GM19395 (cell line): ENCODE measurements at regions not wholly inside any gene's neighbourhood (a gene's known extent, or its start where the extent isn't known, plus 50 kb on each side); places are given as distances from the start of the nearest gene placed in this dataset.
A peak's percentile ranks its signal among the peaks of the same experiment; 100 is the strongest.

ENCODE experiments used
- ATAC-seq: cut with Tn5 transposase; IDR thresholded peaks from one replicate; pipeline ENCODE4 v1.9.1; 2021; ENCODE audit warnings: mild to moderate bottlenecking, moderate library complexity; ENCODE audit not compliant: unreplicated experiment

- no peak for ATAC-seq
These were observed 613.5 kb upstream of the ZNF804A start for GRCh38 chr2:183984871-183985270.

GRCh38 chr2:183991968-183992367 is 606.4 kb upstream of the ZNF804A start:
- no peak for ATAC-seq

- peak; percentile 77 for ATAC-seq
These were observed 605.3 kb upstream of the ZNF804A start for GRCh38 chr2:183993052-183993451.

DNA sequence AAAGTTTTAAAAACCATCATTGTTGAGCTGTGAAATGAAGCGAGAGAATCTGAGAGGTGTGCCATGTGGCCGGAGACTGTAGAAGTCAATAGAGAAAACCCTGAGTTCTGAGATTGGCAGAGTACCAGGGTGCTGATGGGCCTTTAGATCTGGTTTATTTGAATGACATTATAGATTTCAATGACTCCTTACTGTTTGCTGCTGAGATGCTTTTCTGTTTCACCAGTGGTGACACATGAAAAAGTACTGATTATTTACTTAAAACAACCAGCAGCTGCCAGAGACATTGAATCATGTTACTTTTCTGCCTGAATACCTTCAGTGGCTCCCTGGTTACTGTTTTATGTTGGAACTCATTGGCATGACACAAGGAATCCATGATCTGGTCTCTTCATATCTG is 602.7 kb upstream of the ZNF804A start:
- ATAC-seq = no peak

DNA sequence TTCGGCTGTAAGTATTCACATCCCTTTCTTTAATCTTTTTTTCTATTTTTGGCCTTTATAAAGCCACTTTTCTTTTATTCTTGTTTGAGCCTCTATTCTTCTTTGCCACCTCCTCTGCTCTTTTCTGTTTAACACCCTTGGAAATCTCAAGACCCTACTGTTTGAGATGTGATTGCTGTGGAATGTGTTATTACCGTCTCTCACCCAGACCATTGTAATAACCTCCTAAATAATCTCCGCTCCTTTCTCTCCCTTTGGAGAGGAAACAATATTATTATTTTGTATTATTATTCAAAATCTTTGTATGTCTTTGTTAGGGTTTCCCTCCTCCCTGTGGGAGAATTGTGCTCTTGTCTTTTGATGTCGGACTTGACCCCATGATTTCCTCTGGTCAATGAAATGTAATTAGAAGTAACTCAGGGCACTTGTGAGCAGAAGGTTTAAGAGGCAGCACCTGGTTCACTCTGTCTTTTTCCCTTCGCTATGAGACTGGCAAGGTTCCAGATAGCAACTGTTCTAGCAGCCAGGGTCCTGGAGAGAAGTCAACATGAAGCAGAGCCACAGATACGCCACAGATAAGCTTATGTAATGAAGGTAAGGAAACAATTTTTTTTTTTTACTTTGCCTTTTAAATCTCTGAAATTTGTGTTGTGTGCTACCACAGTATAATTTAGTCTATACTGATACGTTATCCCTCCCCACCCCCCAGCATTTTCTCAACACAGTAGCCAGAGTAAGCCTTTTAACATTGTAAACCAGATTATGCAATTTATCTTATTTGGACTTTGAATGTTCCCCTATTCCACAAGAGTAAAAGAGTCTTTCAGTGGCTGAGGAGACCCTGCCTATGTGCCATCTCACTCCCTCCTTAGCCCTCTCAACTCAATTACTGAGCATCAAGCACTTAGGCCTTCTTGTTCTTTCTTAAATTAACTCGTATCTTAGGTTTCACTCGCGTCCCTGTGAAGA is 601.2 kb upstream of the ZNF804A start:
- no peak for ATAC-seq

- peak; percentile 95 for ATAC-seq
These were observed 600.1 kb upstream of the ZNF804A start for GRCh38 chr2:183998041-183998796.

- ATAC-seq = peak; percentile 47
These were observed 599.5 kb upstream of the ZNF804A start for GRCh38 chr2:183998797-183999190.

- ATAC-seq = peak; percentile 89
These were observed 593.9 kb upstream of the ZNF804A start for GRCh38 chr2:184004289-184004947.

- peak; percentile 70 for ATAC-seq
These were observed 593.2 kb upstream of the ZNF804A start for GRCh38 chr2:184004948-184005672.

GRCh38 chr2:184006998-184007397 is 591.3 kb upstream of the ZNF804A start:
- ATAC-seq = no peak

GRCh38 chr2:184026961-184027360 is 571.4 kb upstream of the ZNF804A start:
- no peak for ATAC-seq

DNA sequence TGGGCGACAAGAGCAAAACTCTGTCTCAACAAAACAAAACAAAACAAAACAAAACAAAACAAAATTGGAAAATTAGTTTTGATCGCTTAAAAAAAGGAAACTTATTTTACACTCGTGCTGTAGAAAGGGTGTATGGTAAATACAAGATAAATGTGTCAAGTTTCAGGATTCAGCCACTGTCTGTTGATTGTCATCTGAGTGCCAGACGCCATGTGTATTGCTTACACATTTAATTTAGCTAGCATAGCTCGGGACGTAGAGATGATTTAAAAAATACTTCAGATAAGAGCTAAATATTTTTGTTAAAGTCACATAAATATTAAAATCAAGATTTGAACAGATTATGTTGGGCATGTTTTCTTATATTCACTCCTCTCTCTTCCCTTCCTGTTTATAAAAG is 568.1 kb upstream of the ZNF804A start:
- ATAC-seq = no peak

DNA sequence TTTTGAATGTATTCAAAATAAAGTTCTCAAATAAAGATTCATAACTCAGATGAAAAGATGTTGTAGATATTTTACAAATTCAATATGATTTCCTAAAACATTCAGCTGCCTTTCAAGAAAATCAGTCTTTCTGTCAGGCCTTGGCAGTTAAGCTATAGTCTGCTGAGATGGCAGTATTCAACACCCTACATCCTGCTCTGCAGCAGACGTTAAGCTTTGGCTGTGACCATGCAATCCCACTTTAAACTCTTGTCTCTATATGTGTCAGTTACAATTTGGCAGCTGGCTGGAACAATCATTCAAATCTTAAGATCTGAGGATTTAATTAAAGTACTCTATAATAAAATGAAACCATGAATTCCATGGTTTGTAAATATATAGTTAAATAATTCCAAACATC is 567.3 kb upstream of the ZNF804A start:
- ATAC-seq = no peak

DNA sequence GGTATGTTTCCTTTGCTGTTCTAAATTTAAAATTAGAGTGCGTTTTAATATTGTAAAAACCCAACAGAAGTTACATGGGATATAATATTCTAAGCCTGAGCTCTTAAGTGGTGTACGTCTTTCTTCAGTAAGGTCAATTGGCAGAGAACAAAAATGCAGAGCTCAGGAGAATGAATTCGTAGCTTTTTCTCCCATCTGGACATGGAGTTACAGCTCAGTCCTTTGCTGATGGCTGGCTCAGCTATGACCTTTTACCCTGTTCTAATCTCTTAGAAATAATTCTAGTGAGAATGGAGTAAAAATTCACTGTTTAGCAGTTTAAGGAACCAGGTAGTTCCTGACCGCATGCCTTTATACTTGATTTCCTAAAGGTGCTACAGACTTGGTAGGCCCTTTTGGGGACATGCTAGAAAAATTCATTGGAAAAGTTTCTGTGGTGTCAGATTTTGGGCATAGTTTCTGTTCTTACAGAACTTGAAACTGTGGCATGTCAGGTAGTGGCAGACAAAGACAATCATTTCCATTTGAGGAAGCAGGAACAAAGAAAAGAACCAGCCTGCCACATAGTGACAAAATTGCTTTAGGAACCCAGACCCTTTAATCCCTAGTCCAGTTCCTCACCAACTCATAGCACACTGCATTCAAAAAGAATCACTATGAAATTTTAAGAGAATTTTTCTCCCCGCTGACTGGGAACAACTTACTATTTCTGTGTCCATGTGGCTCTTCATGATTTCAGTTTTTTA is 566.8 kb upstream of the ZNF804A start:
- peak; percentile 67 for ATAC-seq

DNA sequence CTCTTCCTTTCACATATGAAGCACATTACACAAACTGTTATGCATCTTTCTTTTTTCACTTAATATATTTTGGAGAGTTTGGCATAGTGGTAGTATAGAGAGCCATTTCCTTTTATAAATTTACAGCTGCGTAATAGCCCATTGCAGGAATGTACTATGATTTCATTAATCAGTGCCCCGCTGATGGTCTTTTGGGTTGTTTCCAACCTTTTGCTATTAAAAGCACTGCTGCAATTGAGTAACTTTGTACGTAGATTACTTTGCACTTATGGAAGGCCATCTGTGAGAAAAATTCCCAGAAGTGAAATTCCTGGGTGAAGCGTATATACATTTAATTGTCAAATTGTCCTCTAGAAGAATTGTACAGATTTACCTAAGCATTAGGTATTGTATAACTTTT is 565.3 kb upstream of the ZNF804A start:
- ATAC-seq = no peak

- no peak for ATAC-seq
These were observed 561.1 kb upstream of the ZNF804A start for GRCh38 chr2:184037273-184037672.

GRCh38 chr2:184039493-184039892 is 558.8 kb upstream of the ZNF804A start:
- ATAC-seq = no peak

- no peak for ATAC-seq
These were observed 558.1 kb upstream of the ZNF804A start for GRCh38 chr2:184040230-184040629.

- no peak for ATAC-seq
These were observed 557.3 kb upstream of the ZNF804A start for GRCh38 chr2:184041077-184041476.

GRCh38 chr2:184041777-184042176 is 556.6 kb upstream of the ZNF804A start:
- no peak for ATAC-seq
